ENCODE measurements at regions not wholly inside any gene's neighbourhood (a gene's known extent, or its start where the extent isn't known, plus 50 kb on each side); places are given as distances from the start of the nearest gene placed in this dataset.
"Not testable (repeated sequence)": the region's sequence is repeated elsewhere in the genome, so short reads cannot be mapped to it uniquely, and the experiment has no call there.

DNA sequence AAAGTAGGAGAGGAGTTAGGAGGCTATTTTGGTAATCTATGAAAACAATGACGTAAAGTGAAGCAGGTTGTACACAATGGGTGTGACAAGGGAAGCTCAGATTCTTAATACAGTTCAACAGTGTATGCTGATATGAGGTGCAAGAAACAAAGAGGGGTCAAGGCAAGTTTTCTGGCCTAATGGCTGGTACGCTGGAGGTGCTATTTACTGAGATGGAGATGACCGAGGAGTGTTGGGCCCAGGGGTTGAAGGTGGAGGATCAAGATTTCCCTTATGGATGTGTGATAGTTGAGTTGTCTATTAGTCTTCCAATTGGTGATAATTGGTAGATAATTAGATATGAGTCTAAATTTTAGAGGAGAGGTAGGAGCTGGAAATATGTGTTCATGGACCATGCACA, 194.0 kb downstream of the FOXD4L6 start:
- not testable (repeated sequence) for TF ChIP-seq FOXM1 (IDR thresholded peaks at IDR 0.05; ENCODE audit: low read depth); POLR2AphosphoS5 (IDR thresholded peaks at IDR 0.05; ENCODE audit: low read depth, low read length); TAF1 (IDR thresholded peaks at IDR 0.05; ENCODE audit: borderline replicate concordance, low read depth, low read length); JUND (IDR thresholded peaks at IDR 0.05); YY1 (IDR thresholded peaks at IDR 0.05; ENCODE audit: low read depth); MXI1 (IDR thresholded peaks at IDR 0.05; ENCODE audit: low read depth, low read length); EP300 (IDR thresholded peaks at IDR 0.05; ENCODE audit: borderline replicate concordance in 1 of 2, low read depth in 1 of 2, low read length in 1 of 2)
- TF ChIP-seq, protein P1, sequence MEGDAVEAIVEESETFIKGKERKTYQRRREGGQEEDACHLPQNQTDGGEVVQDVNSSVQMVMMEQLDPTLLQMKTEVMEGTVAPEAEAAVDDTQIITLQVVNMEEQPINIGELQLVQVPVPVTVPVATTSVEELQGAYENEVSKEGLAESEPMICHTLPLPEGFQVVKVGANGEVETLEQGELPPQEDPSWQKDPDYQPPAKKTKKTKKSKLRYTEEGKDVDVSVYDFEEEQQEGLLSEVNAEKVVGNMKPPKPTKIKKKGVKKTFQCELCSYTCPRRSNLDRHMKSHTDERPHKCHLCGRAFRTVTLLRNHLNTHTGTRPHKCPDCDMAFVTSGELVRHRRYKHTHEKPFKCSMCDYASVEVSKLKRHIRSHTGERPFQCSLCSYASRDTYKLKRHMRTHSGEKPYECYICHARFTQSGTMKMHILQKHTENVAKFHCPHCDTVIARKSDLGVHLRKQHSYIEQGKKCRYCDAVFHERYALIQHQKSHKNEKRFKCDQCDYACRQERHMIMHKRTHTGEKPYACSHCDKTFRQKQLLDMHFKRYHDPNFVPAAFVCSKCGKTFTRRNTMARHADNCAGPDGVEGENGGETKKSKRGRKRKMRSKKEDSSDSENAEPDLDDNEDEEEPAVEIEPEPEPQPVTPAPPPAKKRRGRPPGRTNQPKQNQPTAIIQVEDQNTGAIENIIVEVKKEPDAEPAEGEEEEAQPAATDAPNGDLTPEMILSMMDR (IDR thresholded peaks at IDR 0.05): not testable (repeated sequence)
- TF ChIP-seq, protein P2, sequence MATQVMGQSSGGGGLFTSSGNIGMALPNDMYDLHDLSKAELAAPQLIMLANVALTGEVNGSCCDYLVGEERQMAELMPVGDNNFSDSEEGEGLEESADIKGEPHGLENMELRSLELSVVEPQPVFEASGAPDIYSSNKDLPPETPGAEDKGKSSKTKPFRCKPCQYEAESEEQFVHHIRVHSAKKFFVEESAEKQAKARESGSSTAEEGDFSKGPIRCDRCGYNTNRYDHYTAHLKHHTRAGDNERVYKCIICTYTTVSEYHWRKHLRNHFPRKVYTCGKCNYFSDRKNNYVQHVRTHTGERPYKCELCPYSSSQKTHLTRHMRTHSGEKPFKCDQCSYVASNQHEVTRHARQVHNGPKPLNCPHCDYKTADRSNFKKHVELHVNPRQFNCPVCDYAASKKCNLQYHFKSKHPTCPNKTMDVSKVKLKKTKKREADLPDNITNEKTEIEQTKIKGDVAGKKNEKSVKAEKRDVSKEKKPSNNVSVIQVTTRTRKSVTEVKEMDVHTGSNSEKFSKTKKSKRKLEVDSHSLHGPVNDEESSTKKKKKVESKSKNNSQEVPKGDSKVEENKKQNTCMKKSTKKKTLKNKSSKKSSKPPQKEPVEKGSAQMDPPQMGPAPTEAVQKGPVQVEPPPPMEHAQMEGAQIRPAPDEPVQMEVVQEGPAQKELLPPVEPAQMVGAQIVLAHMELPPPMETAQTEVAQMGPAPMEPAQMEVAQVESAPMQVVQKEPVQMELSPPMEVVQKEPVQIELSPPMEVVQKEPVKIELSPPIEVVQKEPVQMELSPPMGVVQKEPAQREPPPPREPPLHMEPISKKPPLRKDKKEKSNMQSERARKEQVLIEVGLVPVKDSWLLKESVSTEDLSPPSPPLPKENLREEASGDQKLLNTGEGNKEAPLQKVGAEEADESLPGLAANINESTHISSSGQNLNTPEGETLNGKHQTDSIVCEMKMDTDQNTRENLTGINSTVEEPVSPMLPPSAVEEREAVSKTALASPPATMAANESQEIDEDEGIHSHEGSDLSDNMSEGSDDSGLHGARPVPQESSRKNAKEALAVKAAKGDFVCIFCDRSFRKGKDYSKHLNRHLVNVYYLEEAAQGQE (IDR thresholded peaks at IDR 0.05; ENCODE audit: low read depth, low read length): not testable (repeated sequence)
- TF ChIP-seq, protein P3, sequence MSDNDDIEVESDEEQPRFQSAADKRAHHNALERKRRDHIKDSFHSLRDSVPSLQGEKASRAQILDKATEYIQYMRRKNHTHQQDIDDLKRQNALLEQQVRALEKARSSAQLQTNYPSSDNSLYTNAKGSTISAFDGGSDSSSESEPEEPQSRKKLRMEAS (IDR thresholded peaks at IDR 0.05; ENCODE audit: low read depth): not testable (repeated sequence)
